Body of pancreas (tissue), 4 donors: ENCODE measurements at regions not wholly inside any gene's neighbourhood (a gene's known extent, or its start where the extent isn't known, plus 50 kb on each side); places are given as distances from the start of the nearest gene placed in this dataset.

Source experiments
- ATAC-seq: fragments of 150-250 bp; one replicate; pipeline ENCODE4 v1.9.1; 2016
- DNase-seq, 4 donors: peaks; one replicate each; pipeline ENCODE4 v3.0.0-alpha.2; 2019
- H3K27ac ChIP-seq, 4 donors: fragments of 200-600 bp; sonication (generic); 1 replicate in 3 of 4; 2 replicates in 1 of 4; pipeline versions ENCODE4 v1.5.1 to v1.6.1; 2016 to 2019; ENCODE audit warnings: mild to moderate bottlenecking in 1 of 4, mixed read lengths in 1 of 4, moderate library complexity in 1 of 4
- H3K27me3 ChIP-seq, 2 donors: fragments of 200-600 bp; sonication (generic); one replicate each; pipeline ENCODE4 v1.6.0; 2016; ENCODE audit warnings: mild to moderate bottlenecking in 1 of 2
- H3K36me3 ChIP-seq, 2 donors: fragments of 200-600 bp; sonication (generic); replicated peaks in 1 of 2; 2 replicates each; pipeline ENCODE4 v1.5.1; 2016; ENCODE audit warnings: low read depth in 2 of 2; ENCODE audit not compliant: insufficient read depth in 1 of 2
- H3K4me1 ChIP-seq: fragments of 200-600 bp; sonication (generic); one replicate; pipeline ENCODE4 v1.6.0; 2016
- H3K4me3 ChIP-seq, 2 donors: fragments of 200-600 bp; sonication (generic); 1 replicate in 1 of 2; 2 replicates in 1 of 2; pipeline ENCODE4 v1.5.1; 2016 to 2019
- H3K9me3 ChIP-seq, 3 donors: fragments of 200-600 bp; sonication (generic); 1 replicate in 2 of 3; 2 replicates in 1 of 3; pipeline ENCODE4 v1.5.1; 2016
- POLR2A ChIP-seq, 3 donors: fragments of 450-650 bp; IDR thresholded peaks; one replicate each; pipeline ENCODE4 v1.6.1; 2016; ENCODE audit warnings: antibody characterized with exemption in 3 of 3, mild to moderate bottlenecking in 2 of 3
- WGBS, 2 donors: methylation state at CpG; one replicate each; pipeline ENCODE4 v1.1.5; 2017; 5-methylcytosine and 5-hydroxymethylcytosine counted together
- intact Hi-C: fragments of 100-400 bp; cut with DNase I; formaldehyde crosslinking; loops from one replicate; pipeline ENCODE4 v1.15.1; 2023
- TF ChIP-seq, protein P1 (sequence below), 7 experiments: fragments of 450-650 bp in 4 of 7; fragments of 200-600 bp in 3 of 7; sonication (generic) in 3 of 7; IDR thresholded peaks; one replicate each; pipeline ENCODE4 v1.5.1; 2016 to 2019; ENCODE audit warnings: antibody characterized with exemption in 7 of 7

DNA sequence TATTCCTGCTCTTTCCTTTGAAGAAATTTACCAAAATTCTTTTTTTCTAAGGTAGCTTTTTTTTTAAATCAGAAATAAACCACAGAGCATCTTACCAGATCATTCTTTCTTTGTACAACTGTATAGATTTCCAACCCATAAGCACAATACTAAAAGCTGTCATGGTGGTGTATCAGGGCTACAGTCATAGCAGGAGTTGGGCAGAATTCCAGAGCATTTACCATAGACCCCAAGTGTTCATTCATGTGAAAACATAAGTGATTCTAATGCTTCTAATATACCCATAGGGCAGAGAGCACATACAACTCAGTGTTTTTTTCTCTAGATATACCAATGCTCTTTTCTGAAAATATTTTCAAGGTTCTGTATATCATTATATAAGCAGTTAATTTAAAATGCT lies 392.5 kb downstream of the FRK start:
- H3K9me3 ChIP-seq = no peaks in the 10 kb centered on the region
- H3K4me1 ChIP-seq = no peaks in the 10 kb centered on the region
- TF ChIP-seq, protein P1, sequence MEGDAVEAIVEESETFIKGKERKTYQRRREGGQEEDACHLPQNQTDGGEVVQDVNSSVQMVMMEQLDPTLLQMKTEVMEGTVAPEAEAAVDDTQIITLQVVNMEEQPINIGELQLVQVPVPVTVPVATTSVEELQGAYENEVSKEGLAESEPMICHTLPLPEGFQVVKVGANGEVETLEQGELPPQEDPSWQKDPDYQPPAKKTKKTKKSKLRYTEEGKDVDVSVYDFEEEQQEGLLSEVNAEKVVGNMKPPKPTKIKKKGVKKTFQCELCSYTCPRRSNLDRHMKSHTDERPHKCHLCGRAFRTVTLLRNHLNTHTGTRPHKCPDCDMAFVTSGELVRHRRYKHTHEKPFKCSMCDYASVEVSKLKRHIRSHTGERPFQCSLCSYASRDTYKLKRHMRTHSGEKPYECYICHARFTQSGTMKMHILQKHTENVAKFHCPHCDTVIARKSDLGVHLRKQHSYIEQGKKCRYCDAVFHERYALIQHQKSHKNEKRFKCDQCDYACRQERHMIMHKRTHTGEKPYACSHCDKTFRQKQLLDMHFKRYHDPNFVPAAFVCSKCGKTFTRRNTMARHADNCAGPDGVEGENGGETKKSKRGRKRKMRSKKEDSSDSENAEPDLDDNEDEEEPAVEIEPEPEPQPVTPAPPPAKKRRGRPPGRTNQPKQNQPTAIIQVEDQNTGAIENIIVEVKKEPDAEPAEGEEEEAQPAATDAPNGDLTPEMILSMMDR (IDR thresholded peaks at IDR 0.05) = no peak
- no peak for TF ChIP-seq POLR2A (IDR thresholded peaks at IDR 0.05)
- DNase-seq = no peak
- intact Hi-C loops = no loop called here
- H3K4me3 ChIP-seq = no peak overlapping the region
- no peaks in the 10 kb centered on the region for H3K36me3 ChIP-seq
- no peak overlapping the region for H3K27ac ChIP-seq
- H3K27me3 ChIP-seq = no peaks in the 10 kb centered on the region
- no peak for ATAC-seq

DNA sequence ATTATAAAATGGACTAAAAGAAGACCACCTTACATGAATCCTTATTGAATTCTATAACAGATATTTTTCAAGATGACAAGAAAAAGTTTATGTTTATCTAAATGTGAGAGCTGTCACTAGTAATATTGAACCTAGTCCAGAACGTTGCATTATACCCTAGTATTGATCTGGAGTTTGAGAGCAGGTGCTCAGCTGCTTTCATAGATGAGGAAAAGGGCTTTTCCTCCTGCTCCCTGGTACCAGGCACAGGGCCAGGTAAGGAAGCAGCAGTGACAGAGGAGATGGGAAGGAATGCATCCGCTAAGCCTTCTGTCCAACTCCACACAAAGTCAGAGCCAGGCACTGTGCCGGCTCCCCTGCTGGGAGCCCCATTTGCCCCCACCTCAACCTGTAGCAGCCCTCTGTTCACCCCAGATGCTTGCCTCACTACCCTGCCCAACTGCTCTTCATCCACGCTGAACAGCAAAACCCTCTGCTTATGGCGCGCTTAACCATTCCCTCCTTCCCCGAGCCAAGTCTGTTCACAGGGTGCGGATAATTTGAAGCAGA lies 393.1 kb downstream of the FRK start:
- Histone ChIP-seq H3K27me3 (no peaks in the 10 kb centered on the region), H3K36me3 (no peaks in the 10 kb centered on the region), H3K4me3 (no peak overlapping the region), H3K4me1 (no peaks in the 10 kb centered on the region), H3K9me3 (no peaks in the 10 kb centered on the region), H3K27ac (no peak overlapping the region)
- TF ChIP-seq, protein P1 (IDR thresholded peaks at IDR 0.05) = no peak
- no peak for TF ChIP-seq POLR2A (IDR thresholded peaks at IDR 0.05)
- 62 to 72% methylated on average over 8 of the region's 8 CpGs for WGBS, 2 donors
- intact Hi-C loops = no loop called here
- ATAC-seq (no peak), DNase-seq (no peak)

DNA sequence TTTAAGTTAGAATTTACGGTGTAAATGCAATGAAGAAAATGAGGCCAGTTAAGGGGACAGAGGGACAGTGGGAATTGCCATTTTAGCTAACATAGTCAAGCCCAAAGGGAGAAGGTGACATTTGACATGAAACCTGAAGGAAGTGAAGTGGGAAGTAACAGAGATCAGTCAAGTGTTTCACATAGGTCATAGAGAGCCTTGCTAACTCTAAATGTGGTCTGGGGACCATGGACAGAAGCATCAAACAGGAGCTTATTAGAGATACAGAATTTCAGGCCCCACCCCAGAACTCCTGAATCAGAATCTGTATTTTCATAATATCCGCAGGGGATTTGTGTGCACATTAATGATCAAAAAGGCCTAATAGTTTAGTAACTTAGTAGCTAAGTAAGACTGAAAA lies 393.7 kb downstream of the FRK start:
- H3K36me3 ChIP-seq = no peaks in the 10 kb centered on the region
- ATAC-seq = no peak
- H3K27me3 ChIP-seq = no peaks in the 10 kb centered on the region
- H3K4me1 ChIP-seq = no peaks in the 10 kb centered on the region
- H3K4me3 ChIP-seq = no peak overlapping the region
- no peak for DNase-seq
- no peaks in the 10 kb centered on the region for H3K9me3 ChIP-seq
- WGBS, 2 donors = 70 to 79% methylated on average over 2 of the region's 2 CpGs
- intact Hi-C loops = no loop called here
- TF ChIP-seq, protein P1 (IDR thresholded peaks at IDR 0.05) = no peak
- TF ChIP-seq POLR2A (IDR thresholded peaks at IDR 0.05) = no peak
- no peak overlapping the region for H3K27ac ChIP-seq

DNA sequence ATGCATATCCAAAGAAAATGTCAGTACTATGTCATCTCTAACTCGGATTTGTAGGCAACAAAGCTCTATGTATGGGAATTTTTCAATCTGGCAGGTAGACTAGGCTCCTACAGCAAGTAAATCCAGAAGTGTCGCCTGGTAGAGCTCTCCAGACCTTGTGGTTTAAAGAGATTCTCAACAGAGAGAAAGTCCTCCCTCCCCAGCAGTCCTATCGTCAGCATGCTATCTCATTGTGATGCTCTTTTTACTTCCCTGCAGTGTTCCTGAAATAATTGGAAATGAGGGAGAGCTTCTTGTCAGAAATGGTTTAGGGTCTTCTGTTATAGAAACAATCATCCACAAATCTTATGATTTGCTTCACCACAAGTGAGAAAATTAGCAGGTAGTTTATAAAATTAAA lies 395.4 kb downstream of the FRK start:
- H3K4me3 ChIP-seq = no peak overlapping the region
- H3K36me3 ChIP-seq = no peaks in the 10 kb centered on the region
- no peaks in the 10 kb centered on the region for H3K4me1 ChIP-seq
- no peak for DNase-seq
- no peaks in the 10 kb centered on the region for H3K27me3 ChIP-seq
- TF ChIP-seq POLR2A (IDR thresholded peaks at IDR 0.05) = no peak
- TF ChIP-seq, protein P1 (IDR thresholded peaks at IDR 0.05) = no peak
- intact Hi-C loops = no loop called here
- no peak overlapping the region for H3K27ac ChIP-seq
- no peak for ATAC-seq
- 55 to 67% methylated on average over 3 of the region's 3 CpGs for WGBS, 2 donors
- no peaks in the 10 kb centered on the region for H3K9me3 ChIP-seq

DNA sequence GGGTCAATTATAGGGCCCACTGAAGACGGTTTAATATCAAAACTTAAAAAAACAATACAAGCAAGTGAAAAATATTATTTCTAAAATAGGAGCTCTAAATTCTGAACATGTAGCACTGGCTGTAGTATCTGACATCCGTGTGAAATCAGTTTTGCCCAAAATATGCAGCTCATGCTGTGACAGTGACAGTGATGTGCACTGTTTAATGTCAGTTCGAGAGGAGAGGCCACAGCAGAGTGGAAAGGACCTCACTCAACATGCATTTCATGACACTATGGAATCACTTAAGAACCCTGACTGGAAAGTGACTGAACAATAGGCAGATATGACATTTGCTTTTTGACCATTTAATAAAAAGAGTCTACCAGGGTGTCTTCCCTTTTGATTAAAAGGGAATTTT lies 397.0 kb downstream of the FRK start:
- Histone ChIP-seq H3K27me3 (no peaks in the 10 kb centered on the region), H3K4me3 (no peak overlapping the region), H3K27ac (no peak overlapping the region), H3K36me3 (no peaks in the 10 kb centered on the region), H3K9me3 (no peaks in the 10 kb centered on the region), H3K4me1 (no peaks in the 10 kb centered on the region)
- WGBS, 2 donors = 61 to 76% methylated on average over 3 of the region's 3 CpGs
- TF ChIP-seq, protein P1 (IDR thresholded peaks at IDR 0.05) = no peak
- no peak for TF ChIP-seq POLR2A (IDR thresholded peaks at IDR 0.05)
- DNase-seq (no peak), ATAC-seq (no peak)
- intact Hi-C loops = no loop called here
